GM21423 (cell line): ENCODE measurements at regions not wholly inside any gene's neighbourhood (a gene's known extent, or its start where the extent isn't known, plus 50 kb on each side); places are given as distances from the start of the nearest gene placed in this dataset.

Source experiments
- ATAC-seq: cut with Tn5 transposase; IDR thresholded peaks from one replicate; pipeline ENCODE4 v1.9.1; 2021; ENCODE audit warnings: mild to moderate bottlenecking, moderate library complexity; ENCODE audit not compliant: unreplicated experiment

- ATAC-seq, result no peak
Measured at GRCh38 chr15:48038221-48038620, 82.6 kb upstream of the SLC24A5 start.

GRCh38 chr15:48040166-48040817, 80.5 kb upstream of the SLC24A5 start:
- no peak for ATAC-seq

GRCh38 chr15:48041454-48041853, 79.3 kb upstream of the SLC24A5 start:
- ATAC-seq, result no peak

- no peak for ATAC-seq
Measured at GRCh38 chr15:48046813-48047438, 73.9 kb upstream of the SLC24A5 start.

GRCh38 chr15:48049736-48050135, 71.1 kb upstream of the SLC24A5 start:
- no peak for ATAC-seq

- no peak for ATAC-seq
Measured at GRCh38 chr15:48052946-48053345, 67.8 kb upstream of the SLC24A5 start.

GRCh38 chr15:48058371-48058770, 62.4 kb upstream of the SLC24A5 start:
- no peak for ATAC-seq

GRCh38 chr15:48059791-48060190, 61.0 kb upstream of the SLC24A5 start:
- ATAC-seq, result no peak

- ATAC-seq, result no peak
Measured at GRCh38 chr15:48060396-48060795, 60.4 kb upstream of the SLC24A5 start.

- ATAC-seq, result no peak
Measured at GRCh38 chr15:48061605-48062004, 59.2 kb upstream of the SLC24A5 start.

- ATAC-seq, result no peak
Measured at GRCh38 chr15:48062148-48062872, 58.5 kb upstream of the SLC24A5 start.

GRCh38 chr15:48063411-48063985, 57.3 kb upstream of the SLC24A5 start:
- no peak for ATAC-seq

GRCh38 chr15:48064421-48064820, 56.4 kb upstream of the SLC24A5 start:
- no peak for ATAC-seq

GRCh38 chr15:48066456-48066855, 54.3 kb upstream of the SLC24A5 start:
- ATAC-seq, result no peak
